ENCODE measurements at regions not wholly inside any gene's neighbourhood (a gene's known extent, or its start where the extent isn't known, plus 50 kb on each side); places are given as distances from the start of the nearest gene placed in this dataset.

- no peak for TF ChIP-seq CTCF (IDR thresholded peaks at IDR 0.05)
- TF ChIP-seq EP300 (IDR thresholded peaks at IDR 0.05) = no peak
These were observed 334.7 kb upstream of the AUTS2 start for GRCh38 chr7:69263550-69263949.
